Mucosa of descending colon (tissue), 3 donors: ENCODE measurements at regions not wholly inside any gene's neighbourhood (a gene's known extent, or its start where the extent isn't known, plus 50 kb on each side); places are given as distances from the start of the nearest gene placed in this dataset.

ENCODE experiments used
- ATAC-seq: fragments of 200-7000 bp; cut with Tn5 transposase; one replicate; pipeline ENCODE4 v1.9.1; 2020; ENCODE audit warnings: mild to moderate bottlenecking, moderate library complexity
- DNase-seq, 3 donors: peaks; one replicate each; pipeline ENCODE4 v3.0.0-alpha.2; 2020
- H3K36me3 ChIP-seq: fragments of 200-600 bp; one replicate; pipeline ENCODE4 v1.8.0; 2021; ENCODE audit warnings: low read depth, mild to moderate bottlenecking
- H3K4me1 ChIP-seq: fragments of 200-600 bp; one replicate; pipeline ENCODE4 v1.8.0; 2021; ENCODE audit warnings: low read depth, mild to moderate bottlenecking
- H3K4me3 ChIP-seq: fragments of 200-600 bp; one replicate; pipeline ENCODE4 v1.8.0; 2021; ENCODE audit warnings: mild to moderate bottlenecking
- H3K9me3 ChIP-seq: fragments of 200-600 bp; one replicate; pipeline ENCODE4 v1.8.0; 2021; ENCODE audit warnings: mild to moderate bottlenecking
- CTCF ChIP-seq: fragments of 200-600 bp; IDR thresholded peaks from one replicate; pipeline ENCODE4 v1.8.0; 2022; ENCODE audit warnings: antibody characterized with exemption, mild to moderate bottlenecking
- intact Hi-C, 2 donors: fragments of 100-400 bp; cut with DNase I in 1 of 2; cut with micrococcal nuclease in 1 of 2; formaldehyde crosslinking; loops; one replicate each; pipeline versions ENCODE4 v1.11.0 to v1.11.1; 2022; cut with DNase I, micrococcal nuclease
- donor health status: DM: no; HTN: no; CAD: no; lungs with moderate emphysema.
- donor health status: DM: no; HTN: no; CAD: no.
- donor health status: DM: no; HTN: yes; CAD: no.

- peak; percentile 44 for ATAC-seq
- intact Hi-C loops: no loop called here
- H3K4me3 ChIP-seq: no peak overlapping the region
- no peaks in the 10 kb centered on the region for H3K9me3 ChIP-seq
- TF ChIP-seq CTCF: no peak
- no peaks in the 10 kb centered on the region for H3K36me3 ChIP-seq
- DNase-seq: no peak
- no peaks in the 10 kb centered on the region for H3K4me1 ChIP-seq
Measured at GRCh38 chr9:107222020-107222522, 61.0 kb upstream of the RAD23B start.

- intact Hi-C loops: no loop called here
- DNase-seq (no peak), ATAC-seq (no peak)
- Histone ChIP-seq H3K4me1 (no peaks in the 10 kb centered on the region), H3K4me3 (no peak overlapping the region), H3K9me3 (no peaks in the 10 kb centered on the region), H3K36me3 (no peaks in the 10 kb centered on the region)
- no peak for TF ChIP-seq CTCF
Measured at GRCh38 chr9:107223381-107223780, 59.7 kb upstream of the RAD23B start.

GRCh38 chr9:107224252-107224651 lies 58.8 kb upstream of the RAD23B start:
- no peaks in the 10 kb centered on the region for H3K9me3 ChIP-seq
- H3K4me3 ChIP-seq: no peak overlapping the region
- no peaks in the 10 kb centered on the region for H3K4me1 ChIP-seq
- DNase-seq: no peak
- TF ChIP-seq CTCF: no peak
- intact Hi-C loops: no loop called here
- H3K36me3 ChIP-seq: no peaks in the 10 kb centered on the region
- ATAC-seq: no peak

DNA sequence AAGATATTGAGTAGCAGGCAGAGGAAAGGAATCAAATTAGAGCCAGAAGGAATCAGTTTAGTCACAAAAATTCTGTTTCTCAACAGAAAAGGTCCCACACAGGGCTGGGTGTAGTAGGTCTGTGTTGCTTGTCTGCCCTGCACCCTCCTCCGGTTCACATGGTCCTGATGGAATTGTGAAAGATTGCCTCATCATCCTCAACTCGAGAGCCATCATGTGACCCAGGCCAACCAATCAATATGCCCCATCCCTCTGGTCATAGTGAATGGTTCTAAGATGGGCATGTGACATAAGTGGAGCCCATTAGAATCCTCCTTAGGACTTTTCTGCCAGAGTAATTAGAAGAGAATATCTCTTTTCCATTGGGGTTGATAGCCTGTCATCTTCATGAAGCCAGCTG lies 56.7 kb upstream of the RAD23B start:
- intact Hi-C loops: no loop called here
- DNase-seq (no peak), ATAC-seq (no peak)
- Histone ChIP-seq H3K9me3 (no peaks in the 10 kb centered on the region), H3K4me1 (no peaks in the 10 kb centered on the region), H3K36me3 (no peaks in the 10 kb centered on the region), H3K4me3 (no peak overlapping the region)
- TF ChIP-seq CTCF: no peak

DNA sequence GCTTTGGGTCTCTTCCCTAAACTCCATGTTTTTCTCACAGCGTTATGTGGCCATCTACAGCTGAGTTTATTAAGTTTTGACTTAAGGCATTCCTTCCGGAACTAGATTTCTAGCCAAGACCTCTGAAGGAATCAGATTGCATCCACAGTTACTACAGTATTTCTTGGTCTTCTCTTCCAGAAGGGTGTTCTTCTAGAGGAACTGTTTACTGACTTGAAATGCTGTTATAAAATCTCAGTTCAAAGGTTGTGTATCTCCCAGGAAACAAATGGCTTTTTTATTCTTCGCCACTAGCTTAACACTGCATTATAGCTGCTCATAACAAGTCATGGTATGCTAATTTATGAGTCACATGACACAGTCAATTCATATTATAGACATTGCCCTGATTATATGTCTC lies 55.3 kb upstream of the RAD23B start:
- H3K4me1 ChIP-seq: no peaks in the 10 kb centered on the region
- no peaks in the 10 kb centered on the region for H3K36me3 ChIP-seq
- ATAC-seq: peak; percentile 96
- intact Hi-C loops: no loop called here
- TF ChIP-seq CTCF: no peak
- no peaks in the 10 kb centered on the region for H3K9me3 ChIP-seq
- no peak for DNase-seq
- H3K4me3 ChIP-seq: no peak overlapping the region

- Histone ChIP-seq H3K4me1 (no peaks in the 10 kb centered on the region), H3K36me3 (no peaks in the 10 kb centered on the region), H3K4me3 (no peak overlapping the region), H3K9me3 (no peaks in the 10 kb centered on the region)
- TF ChIP-seq CTCF: no peak
- intact Hi-C loops: no loop called here
- DNase-seq (no peak), ATAC-seq (no peak)
Measured at GRCh38 chr9:107228496-107229039, 54.5 kb upstream of the RAD23B start.
